GM21576 (cell line): ENCODE measurements at regions not wholly inside any gene's neighbourhood (a gene's known extent, or its start where the extent isn't known, plus 50 kb on each side); places are given as distances from the start of the nearest gene placed in this dataset.

Source experiments
- ATAC-seq: cut with Tn5 transposase; IDR thresholded peaks from one replicate; pipeline ENCODE4 v1.9.1; 2021; ENCODE audit warnings: mild to moderate bottlenecking, moderate library complexity; ENCODE audit not compliant: unreplicated experiment

GRCh38 chr13:85742355-85742754 lies 56.9 kb downstream of the SLITRK6 start:
- no peak for ATAC-seq

GRCh38 chr13:85741017-85741416 lies 58.2 kb downstream of the SLITRK6 start:
- no peak for ATAC-seq

GRCh38 chr13:85738696-85739320 lies 60.4 kb downstream of the SLITRK6 start:
- ATAC-seq, result no peak

- no peak for ATAC-seq
Measured at GRCh38 chr13:85737952-85738351, 61.3 kb downstream of the SLITRK6 start.

- no peak for ATAC-seq
Measured at GRCh38 chr13:85729296-85729695, 69.9 kb downstream of the SLITRK6 start.

- ATAC-seq, result no peak
Measured at GRCh38 chr13:85728811-85729210, 70.4 kb downstream of the SLITRK6 start.

- ATAC-seq, result no peak
Measured at GRCh38 chr13:85725433-85725832, 73.8 kb downstream of the SLITRK6 start.

GRCh38 chr13:85724546-85725432 lies 74.4 kb downstream of the SLITRK6 start:
- ATAC-seq, result no peak

- no peak for ATAC-seq
Measured at GRCh38 chr13:85719749-85720148, 79.5 kb downstream of the SLITRK6 start.

- no peak for ATAC-seq
Measured at GRCh38 chr13:85717921-85718320, 81.3 kb downstream of the SLITRK6 start.

- no peak for ATAC-seq
Measured at GRCh38 chr13:85710545-85710944, 88.7 kb downstream of the SLITRK6 start.

GRCh38 chr13:85709721-85710120 lies 89.5 kb downstream of the SLITRK6 start:
- no peak for ATAC-seq

GRCh38 chr13:85709072-85709471 lies 90.1 kb downstream of the SLITRK6 start:
- ATAC-seq, result no peak

GRCh38 chr13:85700906-85701305 lies 98.3 kb downstream of the SLITRK6 start:
- no peak for ATAC-seq

GRCh38 chr13:85698256-85698655 lies 101.0 kb downstream of the SLITRK6 start:
- no peak for ATAC-seq

- no peak for ATAC-seq
Measured at GRCh38 chr13:85694992-85695391, 104.2 kb downstream of the SLITRK6 start.

- ATAC-seq, result no peak
Measured at GRCh38 chr13:85693889-85694511, 105.2 kb downstream of the SLITRK6 start.

GRCh38 chr13:85690368-85690767 lies 108.9 kb downstream of the SLITRK6 start:
- no peak for ATAC-seq

- no peak for ATAC-seq
Measured at GRCh38 chr13:85685436-85685835, 113.8 kb downstream of the SLITRK6 start.

- ATAC-seq, result no peak
Measured at GRCh38 chr13:85675151-85675907, 123.9 kb downstream of the SLITRK6 start.

- ATAC-seq, result no peak
Measured at GRCh38 chr13:85671336-85671735, 127.9 kb downstream of the SLITRK6 start.
